ENCODE measurements at regions not wholly inside any gene's neighbourhood (a gene's known extent, or its start where the extent isn't known, plus 50 kb on each side); places are given as distances from the start of the nearest gene placed in this dataset.

DNA sequence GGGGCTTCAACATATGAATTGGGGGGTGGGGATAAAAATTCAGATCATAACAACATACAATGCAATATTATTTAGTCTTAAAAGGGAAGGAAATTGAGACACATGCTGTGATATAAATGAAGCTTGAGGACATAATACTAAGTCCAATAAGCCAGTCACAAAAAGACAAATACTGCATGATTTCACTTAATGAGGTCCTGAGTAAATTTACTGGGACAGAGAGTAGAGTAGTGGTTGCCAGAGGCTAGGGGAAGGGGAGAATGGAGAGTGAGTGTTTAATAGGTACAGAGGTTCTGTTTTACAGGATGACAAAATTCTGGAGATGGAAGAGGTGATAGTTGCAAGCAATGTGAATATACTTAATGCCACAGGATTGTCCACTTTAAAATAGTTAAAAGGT is 89.2 kb upstream of the RAPGEF2 start:
- intact Hi-C loops (cut with micrococcal nuclease) = no loop called here
- no peak overlapping the region for H3K4me3 Mint-ChIP-seq
- no peaks in the 10 kb centered on the region for H3K9me3 Mint-ChIP-seq
- H3K27me3 Mint-ChIP-seq = no peaks in the 10 kb centered on the region
- no peaks in the 10 kb centered on the region for H3K36me3 Mint-ChIP-seq (ENCODE audit: low read depth)
- H3K4me1 Mint-ChIP-seq (ENCODE audit: low read depth) = peaks cover 6% of the 10 kb centered on the region
- H3K27ac Mint-ChIP-seq = no peak overlapping the region

DNA sequence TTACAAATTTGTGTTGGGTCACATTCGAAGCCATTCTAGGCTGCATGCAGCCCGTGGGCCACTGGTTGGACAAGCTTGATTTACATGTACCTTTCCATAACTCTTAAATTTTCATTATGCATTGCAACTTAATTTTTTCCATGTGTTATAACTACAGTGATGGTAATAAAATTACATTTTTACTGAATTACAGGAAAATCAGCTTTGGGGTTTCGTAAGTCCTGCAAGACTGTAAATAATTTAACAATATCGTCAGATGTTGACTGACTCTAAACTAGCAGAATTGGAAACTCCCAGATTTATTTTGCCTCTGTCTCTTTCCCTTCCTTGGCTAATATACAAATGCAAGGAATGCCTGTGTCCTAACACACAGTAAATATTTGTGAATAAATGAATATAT is 88.0 kb upstream of the RAPGEF2 start:
- no peaks in the 10 kb centered on the region for H3K36me3 Mint-ChIP-seq (ENCODE audit: low read depth)
- H3K27ac Mint-ChIP-seq = no peak overlapping the region
- peaks cover 6% of the 10 kb centered on the region for H3K4me1 Mint-ChIP-seq (ENCODE audit: low read depth)
- no peak overlapping the region for H3K4me3 Mint-ChIP-seq
- intact Hi-C loops (cut with micrococcal nuclease) = no loop called here
- peaks cover 4% of the 10 kb centered on the region for H3K27me3 Mint-ChIP-seq
- no peaks in the 10 kb centered on the region for H3K9me3 Mint-ChIP-seq

DNA sequence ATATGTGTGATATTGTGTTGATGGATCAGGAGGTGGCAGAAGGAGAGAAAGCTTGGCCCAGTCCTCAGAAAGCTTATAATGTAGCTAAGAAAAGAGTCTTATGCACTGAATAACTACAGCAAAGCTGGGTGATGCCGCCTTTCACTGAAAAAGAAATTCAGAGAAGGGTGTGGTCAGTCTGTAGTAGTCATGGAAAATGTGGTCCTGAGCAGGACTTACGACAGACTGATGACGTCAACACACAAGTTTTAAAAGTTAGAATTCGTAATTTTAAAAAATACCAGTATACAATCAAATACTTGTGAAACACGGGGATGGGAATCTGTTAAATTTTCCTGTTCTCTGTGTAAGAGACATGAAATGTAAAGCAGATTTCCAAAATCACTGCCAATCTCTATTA is 87.0 kb upstream of the RAPGEF2 start:
- H3K27ac Mint-ChIP-seq = no peak overlapping the region
- H3K4me3 Mint-ChIP-seq = no peak overlapping the region
- no peaks in the 10 kb centered on the region for H3K36me3 Mint-ChIP-seq (ENCODE audit: low read depth)
- intact Hi-C loops (cut with micrococcal nuclease) = no loop called here
- peaks cover 6% of the 10 kb centered on the region for H3K4me1 Mint-ChIP-seq (ENCODE audit: low read depth)
- H3K9me3 Mint-ChIP-seq = no peaks in the 10 kb centered on the region
- peaks cover 4% of the 10 kb centered on the region for H3K27me3 Mint-ChIP-seq

DNA sequence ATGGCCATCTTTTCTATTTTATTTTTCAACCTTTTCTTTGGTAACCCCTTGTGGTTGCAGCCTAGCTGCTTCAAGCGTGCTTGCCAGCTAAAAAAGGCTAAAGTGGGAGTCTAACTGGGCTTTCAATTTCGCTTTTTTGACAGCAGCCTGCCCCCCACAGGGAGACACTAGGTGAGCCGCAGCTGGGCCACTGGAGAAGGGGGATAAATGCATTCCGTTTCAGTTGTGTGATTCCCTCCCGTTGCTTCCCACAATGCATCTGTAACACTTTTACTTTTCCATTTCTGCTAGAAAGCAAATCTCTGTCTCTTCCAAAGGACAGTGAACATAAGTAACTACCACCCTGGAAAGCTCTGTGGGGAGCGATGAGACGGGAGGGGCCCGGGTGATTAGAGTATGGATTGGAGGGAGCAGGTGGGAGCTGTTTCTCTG is 86.3 kb upstream of the RAPGEF2 start:
- intact Hi-C loops (cut with micrococcal nuclease) = no loop called here

DNA sequence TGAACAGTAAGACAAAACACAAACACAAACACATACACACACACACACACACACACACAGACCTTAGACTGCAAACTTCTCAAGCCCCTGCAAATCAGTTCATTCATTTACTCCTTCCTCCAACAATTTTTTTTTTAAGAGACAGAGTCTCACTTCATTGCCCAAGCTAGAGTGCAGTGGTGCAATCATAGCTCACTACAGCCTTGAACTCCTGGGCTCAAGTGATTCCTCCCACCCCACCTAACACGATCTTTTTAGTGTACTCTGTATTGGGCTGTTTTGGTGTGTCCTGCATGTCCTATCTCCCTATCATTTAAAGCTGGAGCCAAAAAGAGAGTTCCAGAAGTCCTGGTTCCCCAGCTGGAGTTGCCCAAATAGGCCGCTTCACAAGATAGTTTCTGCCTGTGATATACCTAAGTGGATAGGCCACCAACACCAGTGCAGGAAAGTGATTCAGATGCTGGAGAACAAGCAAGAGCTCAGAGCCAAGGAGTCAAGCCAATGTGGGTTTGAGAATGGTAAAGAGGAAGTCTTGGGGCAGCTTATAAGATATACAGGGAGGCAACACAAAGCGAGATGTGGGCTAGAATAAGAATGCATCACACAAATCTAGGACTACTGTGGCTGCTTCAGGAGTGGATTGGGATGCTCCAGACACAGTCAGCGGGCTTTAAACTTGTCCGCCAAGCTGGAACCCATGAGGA is 85.4 kb upstream of the RAPGEF2 start:
- intact Hi-C loops (cut with micrococcal nuclease) = no loop called here
- no peaks in the 10 kb centered on the region for H3K9me3 Mint-ChIP-seq
- peaks cover 4% of the 10 kb centered on the region for H3K27me3 Mint-ChIP-seq
- no peak overlapping the region for H3K4me3 Mint-ChIP-seq
- peaks cover 6% of the 10 kb centered on the region for H3K4me1 Mint-ChIP-seq (ENCODE audit: low read depth)
- no peaks in the 10 kb centered on the region for H3K36me3 Mint-ChIP-seq (ENCODE audit: low read depth)
- H3K27ac Mint-ChIP-seq = no peak overlapping the region

More for the DNA sequence above, 86.3 kb upstream of the RAPGEF2 start:
- H3K36me3 Mint-ChIP-seq (ENCODE audit: low read depth) = no peaks in the 10 kb centered on the region
- no peak overlapping the region for H3K27ac Mint-ChIP-seq
- H3K4me3 Mint-ChIP-seq = no peak overlapping the region
- H3K4me1 Mint-ChIP-seq (ENCODE audit: low read depth) = peaks cover 6% of the 10 kb centered on the region
- H3K27me3 Mint-ChIP-seq = peaks cover 4% of the 10 kb centered on the region
- no peaks in the 10 kb centered on the region for H3K9me3 Mint-ChIP-seq

DNA sequence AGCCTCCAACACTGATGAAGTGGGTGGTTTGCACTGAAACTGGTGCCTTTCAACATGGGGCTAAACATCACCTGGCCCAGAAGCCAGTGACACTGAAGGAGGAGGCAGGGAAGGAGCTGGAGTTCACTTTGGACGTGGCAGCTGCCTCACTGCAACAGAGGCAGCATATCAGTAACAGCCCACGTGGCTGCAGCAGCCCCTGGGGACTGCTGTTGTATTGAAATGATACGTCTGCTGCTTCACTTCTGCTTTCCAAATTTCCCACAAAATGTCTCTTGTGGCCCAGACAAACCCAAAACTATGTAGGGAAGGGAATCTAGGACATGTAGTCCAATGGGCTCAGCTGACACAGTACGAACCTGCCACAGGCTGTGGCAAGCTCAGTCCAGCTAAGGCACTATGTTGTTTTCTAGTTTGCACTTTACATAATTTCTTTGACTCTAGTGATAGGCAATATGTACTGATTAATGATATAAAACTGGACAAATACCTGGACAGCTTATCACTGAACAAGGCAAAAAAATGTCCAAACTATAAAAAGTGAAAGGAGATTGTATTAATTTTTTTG is 84.7 kb upstream of the RAPGEF2 start:
- H3K4me1 Mint-ChIP-seq (ENCODE audit: low read depth) = peaks cover 6% of the 10 kb centered on the region
- H3K27ac Mint-ChIP-seq = no peak overlapping the region
- peaks cover 4% of the 10 kb centered on the region for H3K27me3 Mint-ChIP-seq
- no peaks in the 10 kb centered on the region for H3K36me3 Mint-ChIP-seq (ENCODE audit: low read depth)
- no peaks in the 10 kb centered on the region for H3K9me3 Mint-ChIP-seq
- intact Hi-C loops (cut with micrococcal nuclease) = no loop called here
- no peak overlapping the region for H3K4me3 Mint-ChIP-seq

DNA sequence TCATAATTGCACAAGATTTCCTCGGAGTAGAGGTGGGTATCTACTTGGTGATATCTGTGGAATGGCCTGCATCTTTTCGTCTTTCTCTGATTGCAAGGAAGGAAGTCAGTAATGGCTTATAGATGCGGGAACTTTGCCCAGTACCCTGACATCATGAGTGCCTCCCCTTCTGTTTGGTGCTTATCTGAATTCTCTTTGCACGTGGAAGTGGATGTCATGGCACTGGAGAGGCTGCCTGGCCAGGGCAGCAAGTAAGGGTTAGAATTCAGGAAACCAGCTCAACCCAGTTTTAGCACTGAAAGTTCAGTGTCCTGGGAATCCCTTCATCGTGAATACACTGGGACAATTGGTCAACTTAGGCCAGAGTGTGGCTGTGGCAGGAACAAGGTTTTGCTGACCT is 83.5 kb upstream of the RAPGEF2 start:
- H3K27me3 Mint-ChIP-seq = peaks cover 4% of the 10 kb centered on the region
- no peak overlapping the region for H3K27ac Mint-ChIP-seq
- H3K36me3 Mint-ChIP-seq (ENCODE audit: low read depth) = no peaks in the 10 kb centered on the region
- intact Hi-C loops (cut with micrococcal nuclease) = no loop called here
- no peak overlapping the region for H3K4me3 Mint-ChIP-seq
- H3K4me1 Mint-ChIP-seq (ENCODE audit: low read depth) = peaks cover 6% of the 10 kb centered on the region
- H3K9me3 Mint-ChIP-seq = no peaks in the 10 kb centered on the region

DNA sequence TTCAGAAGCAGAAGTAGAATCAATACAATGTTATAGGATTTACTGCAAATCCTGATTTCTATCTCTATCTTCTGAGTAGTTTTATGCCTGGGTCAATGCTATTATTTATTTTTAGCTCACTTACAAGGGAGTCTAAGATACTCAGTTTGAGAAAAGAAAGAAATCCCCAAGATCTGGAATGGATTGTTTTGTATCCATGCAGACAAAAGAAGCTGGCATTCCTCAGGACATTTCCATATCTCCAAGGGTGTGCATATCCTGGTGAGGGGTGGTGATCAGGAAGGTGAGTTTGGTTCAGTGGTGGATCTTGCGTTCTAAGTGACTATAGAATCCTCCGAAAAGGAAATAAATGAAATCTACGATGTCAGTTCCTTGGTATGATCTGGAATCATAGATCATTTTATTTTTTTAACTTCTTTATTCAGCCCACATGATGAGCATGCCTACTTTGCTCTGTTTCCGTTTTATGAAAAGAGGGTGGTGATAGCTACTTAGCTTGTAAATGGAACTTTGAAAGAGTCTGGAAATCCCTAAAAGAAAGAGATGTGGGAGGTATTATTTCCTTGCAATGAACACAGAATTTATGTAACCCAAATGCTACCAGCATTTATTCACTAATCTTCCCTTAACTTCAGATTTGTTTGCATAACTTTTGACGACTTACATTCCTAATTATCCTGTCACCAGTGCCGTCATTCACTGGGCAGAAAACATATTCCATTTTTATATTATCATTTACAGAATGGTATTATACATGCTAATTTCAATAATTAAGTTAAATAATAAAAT is 81.1 kb upstream of the RAPGEF2 start:
- intact Hi-C loops (cut with micrococcal nuclease) = no loop called here
- H3K9me3 Mint-ChIP-seq = no peaks in the 10 kb centered on the region
- no peak overlapping the region for H3K4me3 Mint-ChIP-seq
- no peaks in the 10 kb centered on the region for H3K36me3 Mint-ChIP-seq (ENCODE audit: low read depth)
- peaks cover 4% of the 10 kb centered on the region for H3K27me3 Mint-ChIP-seq
- no peak overlapping the region for H3K27ac Mint-ChIP-seq
- H3K4me1 Mint-ChIP-seq (ENCODE audit: low read depth) = peaks cover 6% of the 10 kb centered on the region

DNA sequence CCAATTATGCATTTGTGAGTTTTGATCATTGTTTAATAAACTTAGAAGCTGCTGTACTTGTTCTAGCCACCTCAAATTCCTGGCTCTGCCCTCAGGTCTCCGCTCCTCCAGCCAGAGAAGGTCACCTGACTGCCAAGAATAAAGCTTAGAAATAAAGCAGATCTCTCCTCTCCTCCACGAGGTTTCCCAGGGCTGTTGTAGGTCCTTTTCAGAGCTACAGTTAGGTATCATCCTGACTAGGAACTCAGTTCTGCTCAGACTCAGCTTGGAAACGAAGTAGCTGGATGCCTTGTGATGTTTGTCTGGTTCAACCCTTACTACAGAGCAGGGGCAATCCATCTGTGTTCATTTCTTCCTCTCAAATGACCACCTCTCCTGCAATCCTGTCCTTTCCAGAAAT is 79.1 kb upstream of the RAPGEF2 start:
- H3K36me3 Mint-ChIP-seq (ENCODE audit: low read depth) = no peaks in the 10 kb centered on the region
- peaks cover 4% of the 10 kb centered on the region for H3K27me3 Mint-ChIP-seq
- H3K4me1 Mint-ChIP-seq (ENCODE audit: low read depth) = no peaks in the 10 kb centered on the region
- intact Hi-C loops (cut with micrococcal nuclease) = no loop called here
- no peak overlapping the region for H3K4me3 Mint-ChIP-seq
- H3K9me3 Mint-ChIP-seq = no peaks in the 10 kb centered on the region
- H3K27ac Mint-ChIP-seq = no peak overlapping the region

DNA sequence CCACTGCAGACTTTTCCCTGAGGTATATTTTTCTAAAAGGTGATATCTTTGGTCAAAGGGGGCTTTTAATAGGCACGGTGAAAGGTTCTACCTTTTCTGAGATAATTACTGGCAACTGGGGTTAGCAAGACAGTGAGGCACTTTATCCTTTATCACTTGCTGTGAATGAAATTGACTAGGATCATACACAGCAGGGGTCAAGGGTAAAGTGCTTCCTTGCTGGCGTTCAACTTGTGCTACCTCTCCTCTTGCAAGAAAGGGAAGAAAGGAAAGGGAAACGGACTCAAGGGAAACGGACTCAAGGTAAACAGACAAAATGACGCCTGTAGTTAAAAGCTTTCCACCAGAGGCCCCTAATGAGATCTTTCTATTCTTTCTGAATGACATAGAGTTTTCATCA is 78.6 kb upstream of the RAPGEF2 start:
- intact Hi-C loops (cut with micrococcal nuclease) = no loop called here
- Mint-ChIP-seq H3K9me3 (no peaks in the 10 kb centered on the region), H3K27me3 (peaks cover 4% of the 10 kb centered on the region), H3K4me3 (no peak overlapping the region), H3K36me3 (ENCODE audit: low read depth) (no peaks in the 10 kb centered on the region), H3K27ac (no peak overlapping the region), H3K4me1 (ENCODE audit: low read depth) (no peaks in the 10 kb centered on the region)

DNA sequence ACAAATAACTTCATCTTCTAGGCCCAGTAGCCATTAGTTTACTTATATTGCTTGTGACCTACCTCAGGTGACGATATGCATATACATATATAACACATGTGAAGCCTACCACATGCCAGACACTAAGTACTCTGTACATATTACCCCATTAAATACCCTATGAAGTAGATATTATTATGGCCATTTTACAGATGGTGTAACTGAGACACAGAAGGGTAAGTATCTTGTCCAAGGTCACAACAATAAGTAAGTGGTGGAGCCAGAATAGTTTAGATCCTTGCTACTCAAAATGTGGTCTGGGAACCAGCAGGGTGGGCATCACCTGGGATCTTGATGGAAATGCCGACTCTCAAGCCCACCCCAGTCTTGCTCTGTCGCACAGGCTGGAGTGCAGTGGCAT is 78.1 kb upstream of the RAPGEF2 start:
- no peaks in the 10 kb centered on the region for H3K36me3 Mint-ChIP-seq (ENCODE audit: low read depth)
- intact Hi-C loops (cut with micrococcal nuclease) = no loop called here
- no peaks in the 10 kb centered on the region for H3K9me3 Mint-ChIP-seq
- H3K27me3 Mint-ChIP-seq = no peaks in the 10 kb centered on the region
- no peak overlapping the region for H3K27ac Mint-ChIP-seq
- H3K4me1 Mint-ChIP-seq (ENCODE audit: low read depth) = no peaks in the 10 kb centered on the region
- no peak overlapping the region for H3K4me3 Mint-ChIP-seq

DNA sequence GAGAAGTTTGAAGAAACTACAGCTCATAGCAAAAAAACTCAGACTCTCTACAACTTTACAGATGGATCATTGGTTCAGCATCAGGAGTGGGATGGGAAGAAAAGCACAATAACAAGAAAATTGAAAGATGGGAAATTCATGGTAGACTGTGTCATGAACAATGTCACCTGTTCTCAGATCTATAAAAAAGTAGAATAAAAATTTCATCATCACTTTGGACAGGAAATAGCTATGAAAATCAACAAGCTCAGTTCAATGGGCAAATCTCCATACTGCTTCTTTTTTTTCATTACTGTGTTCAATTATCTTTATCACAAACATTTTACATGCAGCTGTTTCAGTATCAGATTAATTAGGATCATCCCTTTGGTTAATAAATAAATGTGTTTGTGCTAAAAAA is 76.5 kb upstream of the RAPGEF2 start:
- intact Hi-C loops (cut with micrococcal nuclease) = no loop called here
- Mint-ChIP-seq H3K4me3 (no peak overlapping the region), H3K9me3 (no peaks in the 10 kb centered on the region), H3K27me3 (no peaks in the 10 kb centered on the region), H3K27ac (no peak overlapping the region), H3K4me1 (ENCODE audit: low read depth) (no peaks in the 10 kb centered on the region), H3K36me3 (ENCODE audit: low read depth) (no peaks in the 10 kb centered on the region)

DNA sequence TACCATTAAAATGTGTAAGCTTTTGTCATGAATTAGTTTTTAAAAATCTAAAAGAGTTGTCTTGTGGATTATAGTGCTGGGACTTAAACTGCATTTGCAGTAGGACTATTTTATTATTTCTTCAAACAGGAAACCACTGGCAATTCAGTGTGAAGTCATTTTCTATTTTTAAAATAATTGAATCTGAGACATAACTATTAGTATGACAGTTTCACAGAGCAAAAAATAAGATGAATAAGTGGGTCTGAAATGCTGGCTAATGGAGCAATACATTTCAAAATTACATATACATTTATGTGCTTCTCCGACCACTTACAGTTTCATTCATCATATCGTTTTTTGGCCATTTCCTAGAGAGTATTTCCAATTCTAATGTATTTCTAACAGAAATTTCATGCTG is 75.3 kb upstream of the RAPGEF2 start:
- H3K27ac Mint-ChIP-seq = no peak overlapping the region
- no peak overlapping the region for H3K4me3 Mint-ChIP-seq
- intact Hi-C loops (cut with micrococcal nuclease) = no loop called here
- no peaks in the 10 kb centered on the region for H3K36me3 Mint-ChIP-seq (ENCODE audit: low read depth)
- no peaks in the 10 kb centered on the region for H3K9me3 Mint-ChIP-seq
- no peaks in the 10 kb centered on the region for H3K27me3 Mint-ChIP-seq
- no peaks in the 10 kb centered on the region for H3K4me1 Mint-ChIP-seq (ENCODE audit: low read depth)

DNA sequence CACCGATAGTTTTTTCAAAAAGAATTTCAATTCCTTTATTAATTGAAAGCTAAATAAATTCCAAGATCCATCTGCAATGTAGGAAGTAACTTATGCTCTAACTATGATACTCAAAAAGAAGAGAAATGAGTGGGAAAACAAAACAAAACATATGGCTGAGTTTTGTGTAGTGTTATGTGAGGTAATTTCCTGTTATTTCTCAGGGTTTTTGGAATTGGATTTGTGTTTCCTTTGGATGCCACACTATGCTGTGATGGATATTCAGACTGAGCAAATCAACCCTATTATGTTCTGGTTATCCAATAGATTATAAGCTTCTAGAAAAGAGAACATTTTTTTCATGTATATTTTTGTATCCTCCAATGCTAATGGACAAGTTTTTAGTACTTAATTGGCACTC is 73.4 kb upstream of the RAPGEF2 start:
- H3K4me1 Mint-ChIP-seq (ENCODE audit: low read depth) = no peaks in the 10 kb centered on the region
- intact Hi-C loops (cut with micrococcal nuclease) = no loop called here
- H3K27me3 Mint-ChIP-seq = no peaks in the 10 kb centered on the region
- H3K9me3 Mint-ChIP-seq = no peaks in the 10 kb centered on the region
- H3K36me3 Mint-ChIP-seq (ENCODE audit: low read depth) = no peaks in the 10 kb centered on the region
- no peak overlapping the region for H3K27ac Mint-ChIP-seq
- no peak overlapping the region for H3K4me3 Mint-ChIP-seq

Data from dendritic cell treated with granulocyte-macrophage colony-stimulating factor and Interleukin-4, amounts not matched to agents 40 ng/mL and 50 ng/mL, for 4 days (primary cell).